Neural cell (in vitro differentiated cells): ENCODE measurements at regions not wholly inside any gene's neighbourhood (a gene's known extent, or its start where the extent isn't known, plus 50 kb on each side); places are given as distances from the start of the nearest gene placed in this dataset.

Experiments used
- H2AFZ ChIP-seq: fragments of 200-600, 300-800 bp; sonication (generic), shearing (Covaris generic); 2 replicates; pipeline ENCODE4 v1.6.0; 2014; ENCODE audit warnings: low read depth, mild to moderate bottlenecking, antibody characterized with exemption, low read length, moderate library complexity
- H3F3A ChIP-seq: fragments of 200-600 bp; shearing (Covaris generic); 2 replicates; pipeline ENCODE4 v1.6.1; 2016; ENCODE audit warnings: mild to moderate bottlenecking, moderate library complexity, mixed read lengths, antibody characterized with exemption, low read length; ENCODE audit not compliant: insufficient read depth, poor library complexity, severe bottlenecking
- H3K27ac ChIP-seq: fragments of 200-600, 300-800 bp; sonication (generic), shearing (Covaris generic); 2 replicates; pipeline ENCODE4 v1.5.1; 2014; ENCODE audit warnings: mild to moderate bottlenecking, low read length, moderate library complexity
- H3K27me3 ChIP-seq: fragments of 300-800, 200-600 bp; sonication (generic), shearing (Covaris generic); 2 replicates; pipeline ENCODE4 v1.6.0; 2014; ENCODE audit warnings: mild to moderate bottlenecking, low read depth, low read length, moderate library complexity; ENCODE audit not compliant: insufficient read depth
- H3K36me3 ChIP-seq: fragments of 300-800, 200-600 bp; sonication (generic), shearing (Covaris generic); 2 replicates; pipeline ENCODE4 v1.5.1; 2014; ENCODE audit warnings: mild to moderate bottlenecking, antibody characterized with exemption, low read length, moderate library complexity; ENCODE audit not compliant: insufficient read depth
- H3K4me2 ChIP-seq: fragments of 300-800, 200-600 bp; sonication (generic), shearing (Covaris generic); 2 replicates; pipeline ENCODE4 v1.6.0; 2014; ENCODE audit warnings: mild to moderate bottlenecking, low read length
- H3K4me3 ChIP-seq: fragments of 300-800, 200-600 bp; sonication (generic), shearing (Covaris generic); 2 replicates; pipeline ENCODE4 v1.5.1; 2014; ENCODE audit warnings: mild to moderate bottlenecking, low read length, moderate library complexity
- H3K79me2 ChIP-seq: fragments of 200-600 bp; shearing (Covaris generic); replicated peaks from 2 replicates; pipeline ENCODE4 v1.6.0; 2014; ENCODE audit warnings: mild to moderate bottlenecking, low read length, moderate library complexity; ENCODE audit not compliant: insufficient read depth
- H3K9ac ChIP-seq: fragments of 300-800, 200-600 bp; sonication (generic), shearing (Covaris generic); 2 replicates; pipeline ENCODE4 v1.6.1; 2016; ENCODE audit warnings: mild to moderate bottlenecking, low read length, mixed read lengths
- H3K9me2 ChIP-seq: fragments of 200-600 bp; shearing (Covaris generic); 2 replicates; pipeline ENCODE4 v1.6.1; 2016; ENCODE audit warnings: mild to moderate bottlenecking, low read length, mixed read lengths; ENCODE audit not compliant: insufficient read depth
- H3K9me3 ChIP-seq: fragments of 200-600, 300-800 bp; sonication (generic), shearing (Covaris generic); 2 replicates; pipeline ENCODE4 v1.6.1; 2016; ENCODE audit warnings: mild to moderate bottlenecking, mixed run types, low read length, moderate library complexity, mixed read lengths
- H4K20me1 ChIP-seq: fragments of 200-600 bp; shearing (Covaris generic); 2 replicates; pipeline ENCODE4 v1.6.1; 2016; ENCODE audit warnings: mild to moderate bottlenecking, mixed run types; ENCODE audit not compliant: insufficient read depth
- EP300 ChIP-seq: fragments of 450-650 bp; conservative IDR thresholded peaks from 2 replicates; pipeline ENCODE4 v1.6.1; 2014; ENCODE audit warnings: antibody characterized with exemption, mild to moderate bottlenecking, moderate library complexity; ENCODE audit not compliant: poor library complexity, severe bottlenecking
- EZH2 ChIP-seq: fragments of 200-600, 300-800 bp; shearing (Covaris generic), sonication (generic); IDR thresholded peaks from 2 replicates; pipeline ENCODE4 v1.6.1; 2014; ENCODE audit warnings: antibody characterized with exemption, low read length, borderline replicate concordance, mild to moderate bottlenecking; ENCODE audit not compliant: insufficient read depth, poor library complexity, severe bottlenecking
- MXI1 ChIP-seq: fragments of 450-650 bp; conservative IDR thresholded peaks from 2 replicates; pipeline ENCODE4 v1.6.1; 2014; ENCODE audit warnings: antibody characterized with exemption, mild to moderate bottlenecking; ENCODE audit not compliant: poor library complexity, severe bottlenecking
- POLR2AphosphoS5 ChIP-seq: IDR thresholded peaks from 2 replicates; pipeline ENCODE4 v1.6.1; 2012
- RAD21 ChIP-seq: fragments of 450-650 bp; conservative IDR thresholded peaks from 2 replicates; pipeline ENCODE4 v1.6.1; 2014; ENCODE audit warnings: antibody characterized with exemption, mild to moderate bottlenecking, moderate library complexity
- SMC3 ChIP-seq: fragments of 450-650 bp; conservative IDR thresholded peaks from 2 replicates; pipeline ENCODE4 v1.6.1; 2014; ENCODE audit warnings: antibody characterized with exemption, mild to moderate bottlenecking, moderate library complexity; ENCODE audit not compliant: poor library complexity
- TAF1 ChIP-seq: IDR thresholded peaks from 2 replicates; pipeline ENCODE4 v1.6.1; 2012; ENCODE audit warnings: low read depth
- TF ChIP-seq, protein P1 (sequence below): IDR thresholded peaks from 2 replicates; pipeline ENCODE4 v1.6.1; 2012; ENCODE audit warnings: borderline replicate concordance
- TF ChIP-seq, protein P2 (sequence below): fragments of 450-650 bp; IDR thresholded peaks from 2 replicates; pipeline ENCODE4 v1.5.1; 2014; ENCODE audit warnings: antibody characterized with exemption, mild to moderate bottlenecking, moderate library complexity; ENCODE audit not compliant: poor library complexity, severe bottlenecking

DNA sequence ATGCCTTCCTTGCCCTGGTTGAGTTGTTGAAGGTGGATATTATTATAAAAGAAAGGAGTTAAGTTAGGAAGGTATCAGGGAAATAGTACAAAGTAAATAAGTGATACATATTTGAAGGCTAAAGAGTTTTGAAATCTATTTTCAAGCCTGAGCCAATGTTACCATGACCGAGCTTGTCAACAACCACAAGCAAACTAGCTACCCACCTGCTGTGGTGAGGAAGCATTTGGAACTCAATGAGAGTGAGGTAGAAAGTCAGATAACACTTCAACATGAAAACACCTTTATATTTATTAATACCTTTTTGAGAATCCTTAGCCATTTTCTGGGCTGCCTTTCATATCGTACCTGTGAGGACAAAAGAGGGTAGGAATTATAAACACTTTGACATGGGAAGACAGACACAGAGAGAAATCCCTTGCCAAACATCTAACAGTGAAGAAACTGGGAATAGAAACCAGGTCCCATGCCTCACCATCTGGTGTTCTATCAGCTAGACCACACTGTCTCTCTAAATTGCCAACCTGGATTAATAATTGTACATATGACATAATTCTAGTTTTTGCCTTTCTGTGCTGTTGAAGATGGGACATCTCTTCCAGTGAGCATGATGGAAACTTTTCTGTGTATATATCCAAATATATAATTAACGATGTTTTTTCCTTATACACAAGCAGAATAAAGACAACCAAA, 606.4 kb upstream of the NR3C2 start:
- H3K9ac ChIP-seq: no peak overlapping the region
- H3K36me3 ChIP-seq: no peaks in the 10 kb centered on the region
- H3F3A ChIP-seq: no peaks in the 10 kb centered on the region
- H3K79me2 ChIP-seq: no peaks in the 10 kb centered on the region
- no peaks in the 10 kb centered on the region for H4K20me1 ChIP-seq
- H3K4me3 ChIP-seq: no peak overlapping the region
- no peaks in the 10 kb centered on the region for H3K9me2 ChIP-seq
- no peak overlapping the region for H3K27ac ChIP-seq
- H3K4me2 ChIP-seq: no peak overlapping the region
- TF ChIP-seq, protein P1, sequence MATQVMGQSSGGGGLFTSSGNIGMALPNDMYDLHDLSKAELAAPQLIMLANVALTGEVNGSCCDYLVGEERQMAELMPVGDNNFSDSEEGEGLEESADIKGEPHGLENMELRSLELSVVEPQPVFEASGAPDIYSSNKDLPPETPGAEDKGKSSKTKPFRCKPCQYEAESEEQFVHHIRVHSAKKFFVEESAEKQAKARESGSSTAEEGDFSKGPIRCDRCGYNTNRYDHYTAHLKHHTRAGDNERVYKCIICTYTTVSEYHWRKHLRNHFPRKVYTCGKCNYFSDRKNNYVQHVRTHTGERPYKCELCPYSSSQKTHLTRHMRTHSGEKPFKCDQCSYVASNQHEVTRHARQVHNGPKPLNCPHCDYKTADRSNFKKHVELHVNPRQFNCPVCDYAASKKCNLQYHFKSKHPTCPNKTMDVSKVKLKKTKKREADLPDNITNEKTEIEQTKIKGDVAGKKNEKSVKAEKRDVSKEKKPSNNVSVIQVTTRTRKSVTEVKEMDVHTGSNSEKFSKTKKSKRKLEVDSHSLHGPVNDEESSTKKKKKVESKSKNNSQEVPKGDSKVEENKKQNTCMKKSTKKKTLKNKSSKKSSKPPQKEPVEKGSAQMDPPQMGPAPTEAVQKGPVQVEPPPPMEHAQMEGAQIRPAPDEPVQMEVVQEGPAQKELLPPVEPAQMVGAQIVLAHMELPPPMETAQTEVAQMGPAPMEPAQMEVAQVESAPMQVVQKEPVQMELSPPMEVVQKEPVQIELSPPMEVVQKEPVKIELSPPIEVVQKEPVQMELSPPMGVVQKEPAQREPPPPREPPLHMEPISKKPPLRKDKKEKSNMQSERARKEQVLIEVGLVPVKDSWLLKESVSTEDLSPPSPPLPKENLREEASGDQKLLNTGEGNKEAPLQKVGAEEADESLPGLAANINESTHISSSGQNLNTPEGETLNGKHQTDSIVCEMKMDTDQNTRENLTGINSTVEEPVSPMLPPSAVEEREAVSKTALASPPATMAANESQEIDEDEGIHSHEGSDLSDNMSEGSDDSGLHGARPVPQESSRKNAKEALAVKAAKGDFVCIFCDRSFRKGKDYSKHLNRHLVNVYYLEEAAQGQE: no peak
- TF ChIP-seq POLR2AphosphoS5 (no peak), SMC3 (no peak), EP300 (no peak), MXI1 (no peak), EZH2 (no peak), RAD21 (no peak)
- TF ChIP-seq, protein P2, sequence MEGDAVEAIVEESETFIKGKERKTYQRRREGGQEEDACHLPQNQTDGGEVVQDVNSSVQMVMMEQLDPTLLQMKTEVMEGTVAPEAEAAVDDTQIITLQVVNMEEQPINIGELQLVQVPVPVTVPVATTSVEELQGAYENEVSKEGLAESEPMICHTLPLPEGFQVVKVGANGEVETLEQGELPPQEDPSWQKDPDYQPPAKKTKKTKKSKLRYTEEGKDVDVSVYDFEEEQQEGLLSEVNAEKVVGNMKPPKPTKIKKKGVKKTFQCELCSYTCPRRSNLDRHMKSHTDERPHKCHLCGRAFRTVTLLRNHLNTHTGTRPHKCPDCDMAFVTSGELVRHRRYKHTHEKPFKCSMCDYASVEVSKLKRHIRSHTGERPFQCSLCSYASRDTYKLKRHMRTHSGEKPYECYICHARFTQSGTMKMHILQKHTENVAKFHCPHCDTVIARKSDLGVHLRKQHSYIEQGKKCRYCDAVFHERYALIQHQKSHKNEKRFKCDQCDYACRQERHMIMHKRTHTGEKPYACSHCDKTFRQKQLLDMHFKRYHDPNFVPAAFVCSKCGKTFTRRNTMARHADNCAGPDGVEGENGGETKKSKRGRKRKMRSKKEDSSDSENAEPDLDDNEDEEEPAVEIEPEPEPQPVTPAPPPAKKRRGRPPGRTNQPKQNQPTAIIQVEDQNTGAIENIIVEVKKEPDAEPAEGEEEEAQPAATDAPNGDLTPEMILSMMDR: no peak
- H3K27me3 ChIP-seq: no peaks in the 10 kb centered on the region
- H3K9me3 ChIP-seq: no peaks in the 10 kb centered on the region
- H2AFZ ChIP-seq: no peak overlapping the region

DNA sequence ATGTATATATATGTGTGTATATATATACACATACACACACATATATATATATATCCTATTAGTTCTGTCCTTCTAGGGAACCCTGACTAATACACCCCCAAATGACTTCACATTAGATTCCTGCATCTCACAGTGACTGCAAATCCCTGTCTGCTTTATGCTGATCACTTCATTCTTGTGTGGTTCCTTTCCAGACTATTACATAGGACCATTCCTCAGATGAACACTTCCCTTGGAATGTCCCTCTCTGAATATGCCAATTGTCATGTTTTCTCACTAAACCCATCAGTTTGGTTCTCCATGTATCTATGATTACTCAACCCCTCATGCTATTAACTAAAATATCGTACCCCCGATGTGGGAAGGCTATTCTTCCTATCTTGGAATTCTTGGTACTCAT, 605.2 kb upstream of the NR3C2 start:
- Histone ChIP-seq H3K4me3 (no peak overlapping the region), H3K27ac (no peak overlapping the region), H3K9me3 (no peaks in the 10 kb centered on the region), H3K4me2 (no peak overlapping the region), H3K9me2 (no peaks in the 10 kb centered on the region), H3K79me2 (no peaks in the 10 kb centered on the region), H3K9ac (no peak overlapping the region), H3K36me3 (no peaks in the 10 kb centered on the region), H4K20me1 (no peaks in the 10 kb centered on the region), H3F3A (no peaks in the 10 kb centered on the region), H2AFZ (no peak overlapping the region), H3K27me3 (no peaks in the 10 kb centered on the region)
- TF ChIP-seq SMC3 (no peak), MXI1 (no peak), TAF1 (no peak), EZH2 (no peak)
- TF ChIP-seq, protein P2: no peak
- TF ChIP-seq, protein P1: no peak
